Medulla oblongata (tissue), 1 donor: ENCODE measurements at regions not wholly inside any gene's neighbourhood (a gene's known extent, or its start where the extent isn't known, plus 50 kb on each side); places are given as distances from the start of the nearest gene placed in this dataset.

Source experiments
- DNase-seq: peaks from one replicate; pipeline ENCODE4 v3.0.0-alpha.2; 2015; ENCODE audit errors: extremely low spot score

GRCh38 chr11:131231317-131231940 lies 139.0 kb upstream of the NTM start:
- DNase-seq = no peak

GRCh38 chr11:131232261-131232660 lies 138.2 kb upstream of the NTM start:
- DNase-seq = no peak

- DNase-seq = no peak
These were observed 136.2 kb upstream of the NTM start for GRCh38 chr11:131234221-131234620.

- no peak for DNase-seq
These were observed 134.8 kb upstream of the NTM start for GRCh38 chr11:131235328-131236298.

GRCh38 chr11:131240421-131240820 lies 130.0 kb upstream of the NTM start:
- no peak for DNase-seq

GRCh38 chr11:131242476-131243000 lies 127.9 kb upstream of the NTM start:
- DNase-seq = no peak

- DNase-seq = no peak
These were observed 124.3 kb upstream of the NTM start for GRCh38 chr11:131246156-131246555.

- peak; percentile 84 for DNase-seq
These were observed 123.8 kb upstream of the NTM start for GRCh38 chr11:131246663-131247062.

- no peak for DNase-seq
These were observed 121.8 kb upstream of the NTM start for GRCh38 chr11:131248588-131248987.

- no peak for DNase-seq
These were observed 117.2 kb upstream of the NTM start for GRCh38 chr11:131253142-131253655.

- DNase-seq = peak; percentile 57
These were observed 116.7 kb upstream of the NTM start for GRCh38 chr11:131253656-131254151.

GRCh38 chr11:131254254-131254653 lies 116.2 kb upstream of the NTM start:
- no peak for DNase-seq

GRCh38 chr11:131274233-131274632 lies 96.2 kb upstream of the NTM start:
- peak; percentile 58 for DNase-seq

- DNase-seq = peak; percentile 84
These were observed 94.8 kb upstream of the NTM start for GRCh38 chr11:131275580-131275979.

- DNase-seq = peak; percentile 91
These were observed 91.9 kb upstream of the NTM start for GRCh38 chr11:131278472-131278871.

- DNase-seq = no peak
These were observed 90.6 kb upstream of the NTM start for GRCh38 chr11:131279654-131280384.

- no peak for DNase-seq
These were observed 89.1 kb upstream of the NTM start for GRCh38 chr11:131281316-131281715.

- no peak for DNase-seq
These were observed 86.4 kb upstream of the NTM start for GRCh38 chr11:131284041-131284440.

GRCh38 chr11:131288521-131289091 lies 81.8 kb upstream of the NTM start:
- DNase-seq = no peak

- no peak for DNase-seq
These were observed 80.2 kb upstream of the NTM start for GRCh38 chr11:131290185-131290584.

- DNase-seq = peak; percentile 78
These were observed 74.4 kb upstream of the NTM start for GRCh38 chr11:131295986-131296385.
